ENCODE measurements at regions not wholly inside any gene's neighbourhood (a gene's known extent, or its start where the extent isn't known, plus 50 kb on each side); places are given as distances from the start of the nearest gene placed in this dataset.

GRCh38 chr15:88309363-88309762 is 52.8 kb upstream of the NTRK3 start:
- 57 to 59% methylated on average over 3 of the region's 3 CpGs for WGBS, 2 donors
- DNase-seq (no peak), FAIRE-seq (no peak), ATAC-seq (no peak)
- no peak for TF ChIP-seq CTCF (IDR thresholded peaks at IDR 0.05)
- Histone ChIP-seq H3K4me3 (no peak overlapping the region), H3K27me3 (no peaks in the 10 kb centered on the region), H3K9me3 (no peaks in the 10 kb centered on the region), H3K36me3 (no peaks in the 10 kb centered on the region), H3K27ac (no peak overlapping the region), H3K4me1 (no peaks in the 10 kb centered on the region)
- intact Hi-C loops (cut with DNase I), result no loop called here

DNA sequence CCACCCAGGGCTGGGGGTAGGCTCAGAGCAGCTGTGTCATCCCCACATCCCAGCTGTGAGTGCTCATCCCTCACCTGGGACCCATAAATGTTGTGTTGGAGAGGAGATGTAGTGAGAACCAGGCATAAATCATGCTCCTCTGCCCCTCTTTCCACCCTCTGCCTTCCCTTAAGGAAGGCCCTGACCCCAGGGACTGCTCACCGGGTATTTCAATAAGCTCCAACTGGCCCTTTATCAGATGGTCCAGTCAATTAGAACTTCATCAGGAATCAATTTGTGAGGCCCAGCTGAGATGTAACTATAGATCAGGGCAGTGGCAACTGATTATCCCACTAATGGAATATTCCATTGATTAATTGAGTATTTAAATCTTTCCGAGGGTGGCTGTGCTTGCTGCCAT is 50.8 kb upstream of the NTRK3 start:
- H3K36me3 ChIP-seq, result no peaks in the 10 kb centered on the region
- TF ChIP-seq CTCF (IDR thresholded peaks at IDR 0.05), result no peak
- no peak for ATAC-seq
- H3K27ac ChIP-seq, result no peak overlapping the region
- FAIRE-seq, result no peak
- H3K4me3 ChIP-seq, result no peak overlapping the region
- WGBS, 2 donors, result 56 to 62% methylated on average over 2 of the region's 2 CpGs
- no peak for DNase-seq
- no peaks in the 10 kb centered on the region for H3K9me3 ChIP-seq
- H3K27me3 ChIP-seq, result no peaks in the 10 kb centered on the region
- intact Hi-C loops (cut with DNase I), result no loop called here
- H3K4me1 ChIP-seq, result no peaks in the 10 kb centered on the region

All from pancreas (tissue), 10 donors.